SK-N-SH (cell line): ENCODE measurements at regions not wholly inside any gene's neighbourhood (a gene's known extent, or its start where the extent isn't known, plus 50 kb on each side); places are given as distances from the start of the nearest gene placed in this dataset.

ENCODE experiments used
- CHD2 ChIP-seq: fragments of 150-350 bp; IDR thresholded peaks from 2 replicates; pipeline ENCODE4 v1.6.1; 2018; ENCODE audit warnings: low read length; ENCODE audit not compliant: partially characterized antibody
- EP300 ChIP-seq, 2 experiments: IDR thresholded peaks; 2 replicates each; pipeline versions ENCODE4 v1.4.0 to v1.6.1; 2012; ENCODE audit warnings: borderline replicate concordance in 1 of 2, low read depth in 1 of 2, low read length in 1 of 2
- EZH2phosphoT487 ChIP-seq: fragments of 200-600 bp; sonication (generic); IDR thresholded peaks from 2 replicates; pipeline ENCODE4 v1.6.1; 2017; ENCODE audit warnings: low read depth, mixed run types, mild to moderate bottlenecking, antibody characterized with exemption, moderate library complexity, borderline replicate concordance
- GABPA ChIP-seq: IDR thresholded peaks from 2 replicates; pipeline ENCODE4 v1.4.0; 2012; ENCODE audit warnings: low read depth, mild to moderate bottlenecking
- MXI1 ChIP-seq: IDR thresholded peaks from 2 replicates; pipeline ENCODE4 v1.6.1; 2012; ENCODE audit warnings: mild to moderate bottlenecking, low read depth, low read length, improper control_type of control experiment
- NRF1 ChIP-seq: IDR thresholded peaks from 2 replicates; pipeline ENCODE4 v1.6.1; 2012; ENCODE audit warnings: low read depth, mild to moderate bottlenecking, low read length
- POLR2AphosphoS5 ChIP-seq: IDR thresholded peaks from 2 replicates; pipeline ENCODE4 v1.6.1; 2012; ENCODE audit warnings: low read depth, low read length
- RAD21 ChIP-seq: IDR thresholded peaks from 2 replicates; pipeline ENCODE4 v1.6.1; 2012; ENCODE audit warnings: mild to moderate bottlenecking, low read length
- TAF1 ChIP-seq: IDR thresholded peaks from 2 replicates; pipeline ENCODE4 v1.6.1; 2012; ENCODE audit warnings: low read depth, mild to moderate bottlenecking, low read length, moderate library complexity, borderline replicate concordance
- TCF12 ChIP-seq: IDR thresholded peaks from 2 replicates; pipeline ENCODE4 v1.4.0; 2012
- TF ChIP-seq, protein P1 (sequence below): fragments of 200-600 bp; sonication (generic); IDR thresholded peaks from 2 replicates; pipeline ENCODE4 v1.6.1; 2017; ENCODE audit warnings: antibody characterized with exemption, mild to moderate bottlenecking, moderate library complexity
- TF ChIP-seq, protein P2 (sequence below): IDR thresholded peaks from 2 replicates; pipeline ENCODE4 v1.6.1; 2012; ENCODE audit warnings: mild to moderate bottlenecking, low read depth, low read length, moderate library complexity
- TF ChIP-seq, protein P3 (sequence below): IDR thresholded peaks from 2 replicates; pipeline ENCODE4 v1.4.0; 2012; ENCODE audit warnings: low read depth, borderline replicate concordance
- TF ChIP-seq, protein P4 (sequence below): fragments of 150-350 bp; IDR thresholded peaks from 2 replicates; pipeline ENCODE4 v1.6.1; 2016; ENCODE audit warnings: mild to moderate bottlenecking, low read depth, low read length

DNA sequence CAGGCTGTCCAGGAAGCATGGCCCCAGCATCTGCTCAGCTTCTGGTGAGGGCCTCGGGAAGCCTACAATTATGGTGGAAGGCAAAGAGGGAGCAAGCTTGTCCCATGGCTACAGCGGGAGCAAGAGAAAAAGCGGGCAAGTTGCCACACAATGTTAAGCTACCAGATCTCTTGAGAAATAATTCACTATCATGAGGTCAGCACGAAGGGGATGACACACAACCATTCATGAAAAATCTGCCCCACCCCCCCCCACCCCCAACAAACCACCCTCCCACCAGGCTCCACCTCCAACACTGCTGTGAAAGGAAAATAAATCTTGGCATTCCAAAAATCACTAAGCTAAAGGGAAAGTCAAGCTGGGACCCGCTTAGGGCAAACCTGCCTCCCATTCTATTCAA is 545.8 kb upstream of the NRP1 start:
- TF ChIP-seq MXI1 (no peak), TAF1 (no peak), CHD2 (no peak), GABPA (no peak), POLR2AphosphoS5 (no peak), TCF12 (no peak), NRF1 (no peak), EP300 (IDR thresholded peaks at IDR 0.05; ENCODE audit: borderline replicate concordance in 1 of 2, low read depth in 1 of 2, low read length in 1 of 2) (no peak), RAD21 (no peak), EZH2phosphoT487 (no peak)
- TF ChIP-seq, protein P1, sequence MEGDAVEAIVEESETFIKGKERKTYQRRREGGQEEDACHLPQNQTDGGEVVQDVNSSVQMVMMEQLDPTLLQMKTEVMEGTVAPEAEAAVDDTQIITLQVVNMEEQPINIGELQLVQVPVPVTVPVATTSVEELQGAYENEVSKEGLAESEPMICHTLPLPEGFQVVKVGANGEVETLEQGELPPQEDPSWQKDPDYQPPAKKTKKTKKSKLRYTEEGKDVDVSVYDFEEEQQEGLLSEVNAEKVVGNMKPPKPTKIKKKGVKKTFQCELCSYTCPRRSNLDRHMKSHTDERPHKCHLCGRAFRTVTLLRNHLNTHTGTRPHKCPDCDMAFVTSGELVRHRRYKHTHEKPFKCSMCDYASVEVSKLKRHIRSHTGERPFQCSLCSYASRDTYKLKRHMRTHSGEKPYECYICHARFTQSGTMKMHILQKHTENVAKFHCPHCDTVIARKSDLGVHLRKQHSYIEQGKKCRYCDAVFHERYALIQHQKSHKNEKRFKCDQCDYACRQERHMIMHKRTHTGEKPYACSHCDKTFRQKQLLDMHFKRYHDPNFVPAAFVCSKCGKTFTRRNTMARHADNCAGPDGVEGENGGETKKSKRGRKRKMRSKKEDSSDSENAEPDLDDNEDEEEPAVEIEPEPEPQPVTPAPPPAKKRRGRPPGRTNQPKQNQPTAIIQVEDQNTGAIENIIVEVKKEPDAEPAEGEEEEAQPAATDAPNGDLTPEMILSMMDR = no peak
- TF ChIP-seq, protein P2, sequence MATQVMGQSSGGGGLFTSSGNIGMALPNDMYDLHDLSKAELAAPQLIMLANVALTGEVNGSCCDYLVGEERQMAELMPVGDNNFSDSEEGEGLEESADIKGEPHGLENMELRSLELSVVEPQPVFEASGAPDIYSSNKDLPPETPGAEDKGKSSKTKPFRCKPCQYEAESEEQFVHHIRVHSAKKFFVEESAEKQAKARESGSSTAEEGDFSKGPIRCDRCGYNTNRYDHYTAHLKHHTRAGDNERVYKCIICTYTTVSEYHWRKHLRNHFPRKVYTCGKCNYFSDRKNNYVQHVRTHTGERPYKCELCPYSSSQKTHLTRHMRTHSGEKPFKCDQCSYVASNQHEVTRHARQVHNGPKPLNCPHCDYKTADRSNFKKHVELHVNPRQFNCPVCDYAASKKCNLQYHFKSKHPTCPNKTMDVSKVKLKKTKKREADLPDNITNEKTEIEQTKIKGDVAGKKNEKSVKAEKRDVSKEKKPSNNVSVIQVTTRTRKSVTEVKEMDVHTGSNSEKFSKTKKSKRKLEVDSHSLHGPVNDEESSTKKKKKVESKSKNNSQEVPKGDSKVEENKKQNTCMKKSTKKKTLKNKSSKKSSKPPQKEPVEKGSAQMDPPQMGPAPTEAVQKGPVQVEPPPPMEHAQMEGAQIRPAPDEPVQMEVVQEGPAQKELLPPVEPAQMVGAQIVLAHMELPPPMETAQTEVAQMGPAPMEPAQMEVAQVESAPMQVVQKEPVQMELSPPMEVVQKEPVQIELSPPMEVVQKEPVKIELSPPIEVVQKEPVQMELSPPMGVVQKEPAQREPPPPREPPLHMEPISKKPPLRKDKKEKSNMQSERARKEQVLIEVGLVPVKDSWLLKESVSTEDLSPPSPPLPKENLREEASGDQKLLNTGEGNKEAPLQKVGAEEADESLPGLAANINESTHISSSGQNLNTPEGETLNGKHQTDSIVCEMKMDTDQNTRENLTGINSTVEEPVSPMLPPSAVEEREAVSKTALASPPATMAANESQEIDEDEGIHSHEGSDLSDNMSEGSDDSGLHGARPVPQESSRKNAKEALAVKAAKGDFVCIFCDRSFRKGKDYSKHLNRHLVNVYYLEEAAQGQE = no peak
- TF ChIP-seq, protein P3, sequence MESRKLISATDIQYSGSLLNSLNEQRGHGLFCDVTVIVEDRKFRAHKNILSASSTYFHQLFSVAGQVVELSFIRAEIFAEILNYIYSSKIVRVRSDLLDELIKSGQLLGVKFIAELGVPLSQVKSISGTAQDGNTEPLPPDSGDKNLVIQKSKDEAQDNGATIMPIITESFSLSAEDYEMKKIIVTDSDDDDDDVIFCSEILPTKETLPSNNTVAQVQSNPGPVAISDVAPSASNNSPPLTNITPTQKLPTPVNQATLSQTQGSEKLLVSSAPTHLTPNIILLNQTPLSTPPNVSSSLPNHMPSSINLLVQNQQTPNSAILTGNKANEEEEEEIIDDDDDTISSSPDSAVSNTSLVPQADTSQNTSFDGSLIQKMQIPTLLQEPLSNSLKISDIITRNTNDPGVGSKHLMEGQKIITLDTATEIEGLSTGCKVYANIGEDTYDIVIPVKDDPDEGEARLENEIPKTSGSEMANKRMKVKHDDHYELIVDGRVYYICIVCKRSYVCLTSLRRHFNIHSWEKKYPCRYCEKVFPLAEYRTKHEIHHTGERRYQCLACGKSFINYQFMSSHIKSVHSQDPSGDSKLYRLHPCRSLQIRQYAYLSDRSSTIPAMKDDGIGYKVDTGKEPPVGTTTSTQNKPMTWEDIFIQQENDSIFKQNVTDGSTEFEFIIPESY = no peak
- TF ChIP-seq, protein P4, sequence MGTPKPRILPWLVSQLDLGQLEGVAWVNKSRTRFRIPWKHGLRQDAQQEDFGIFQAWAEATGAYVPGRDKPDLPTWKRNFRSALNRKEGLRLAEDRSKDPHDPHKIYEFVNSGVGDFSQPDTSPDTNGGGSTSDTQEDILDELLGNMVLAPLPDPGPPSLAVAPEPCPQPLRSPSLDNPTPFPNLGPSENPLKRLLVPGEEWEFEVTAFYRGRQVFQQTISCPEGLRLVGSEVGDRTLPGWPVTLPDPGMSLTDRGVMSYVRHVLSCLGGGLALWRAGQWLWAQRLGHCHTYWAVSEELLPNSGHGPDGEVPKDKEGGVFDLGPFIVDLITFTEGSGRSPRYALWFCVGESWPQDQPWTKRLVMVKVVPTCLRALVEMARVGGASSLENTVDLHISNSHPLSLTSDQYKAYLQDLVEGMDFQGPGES = no peak
